GM12875 (cell line): ENCODE measurements at regions not wholly inside any gene's neighbourhood (a gene's known extent, or its start where the extent isn't known, plus 50 kb on each side); places are given as distances from the start of the nearest gene placed in this dataset.

Experiments
- H3K4me3 ChIP-seq: one replicate; pipeline ENCODE4 v1.5.1; 2011; ENCODE audit warnings: low read depth, low read length, control low read depth
- CTCF ChIP-seq: IDR thresholded peaks from 2 replicates; pipeline ENCODE4 v1.5.1; 2011; ENCODE audit warnings: low read depth, mild to moderate bottlenecking, control low read depth, inconsistent platforms, low read length, moderate library complexity, borderline replicate concordance; ENCODE audit not compliant: insufficient read depth

- no peak for TF ChIP-seq CTCF
- H3K4me3 ChIP-seq: no peak overlapping the region
Measured at GRCh38 chr7:155999631-156000489, 187.6 kb upstream of the SHH start.

- TF ChIP-seq CTCF: no peak
Measured at GRCh38 chr7:155998766-155999630, 186.7 kb upstream of the SHH start.

GRCh38 chr7:155998328-155998691 is 186.0 kb upstream of the SHH start:
- H3K4me3 ChIP-seq: no peak overlapping the region
- no peak for TF ChIP-seq CTCF

More at GRCh38 chr7:155998766-155999630, 186.7 kb upstream of the SHH start:
- no peak overlapping the region for H3K4me3 ChIP-seq

GRCh38 chr7:155997431-155998327 is 185.4 kb upstream of the SHH start:
- H3K4me3 ChIP-seq: no peak overlapping the region
- no peak for TF ChIP-seq CTCF

GRCh38 chr7:155996718-155997280 is 184.5 kb upstream of the SHH start:
- TF ChIP-seq CTCF: no peak
- no peak overlapping the region for H3K4me3 ChIP-seq

- no peak for TF ChIP-seq CTCF
Measured at GRCh38 chr7:155995183-155995612, 182.9 kb upstream of the SHH start.

More at GRCh38 chr7:155995183-155995612, 182.9 kb upstream of the SHH start:
- no peak overlapping the region for H3K4me3 ChIP-seq
